Activated CD8-positive, alpha-beta memory T cell treated with anti-CD3 and anti-CD28 coated beads, Interleukin-2, amount 10 ng/mL, durations not matched to agents 7 days and 5 days (primary cell): ENCODE measurements at regions not wholly inside any gene's neighbourhood (a gene's known extent, or its start where the extent isn't known, plus 50 kb on each side); places are given as distances from the start of the nearest gene placed in this dataset.

Experiments used
- ATAC-seq: fragments of 150-1000 bp; cut with Tn5 transposase; one replicate; pipeline ENCODE4 v1.10.0; 2021; ENCODE audit warnings: moderate library complexity
- CTCF ChIA-PET: fragments of 350-600 bp; sonication (Branson Sonifier 250); formaldehyde crosslinking; loops from one replicate; lab custom pipeline; 2021; ENCODE audit warnings: antibody characterized with exemption; lab: Charles Lee
- DNase-seq: peaks from one replicate; pipeline ENCODE4 v3.0.0-alpha.2; 2020
- H3K27ac Mint-ChIP-seq: one replicate; pipeline ENCODE4 v1.8.0; 2021; ENCODE audit warnings: mild to moderate bottlenecking, mixed read lengths
- H3K27me3 Mint-ChIP-seq: one replicate; pipeline ENCODE4 v1.8.0; 2021; ENCODE audit warnings: mixed read lengths
- H3K36me3 Mint-ChIP-seq: one replicate; pipeline ENCODE4 v1.8.0; 2021; ENCODE audit warnings: mild to moderate bottlenecking, mixed read lengths
- H3K4me1 Mint-ChIP-seq: one replicate; pipeline ENCODE4 v1.8.0; 2021; ENCODE audit warnings: mixed read lengths
- H3K4me3 Mint-ChIP-seq: one replicate; pipeline ENCODE4 v1.8.0; 2021; ENCODE audit warnings: mild to moderate bottlenecking, moderate library complexity, mixed read lengths
- H3K9me3 Mint-ChIP-seq: one replicate; pipeline ENCODE4 v1.8.0; 2022; ENCODE audit warnings: low read depth, mixed read lengths

- no peaks in the 10 kb centered on the region for H3K4me1 Mint-ChIP-seq
- no peaks in the 10 kb centered on the region for H3K9me3 Mint-ChIP-seq
- no peaks in the 10 kb centered on the region for H3K27me3 Mint-ChIP-seq
- no peak overlapping the region for H3K27ac Mint-ChIP-seq
- CTCF ChIA-PET: no interaction called here
- no peak for DNase-seq
- no peaks in the 10 kb centered on the region for H3K36me3 Mint-ChIP-seq
- no peak for ATAC-seq
- no peak overlapping the region for H3K4me3 Mint-ChIP-seq
These were observed 201.8 kb upstream of the NDST4 start for GRCh38 chr4:115315182-115315581.

- no peak for ATAC-seq
- Mint-ChIP-seq H3K36me3 (no peaks in the 10 kb centered on the region), H3K27ac (no peak overlapping the region), H3K27me3 (no peaks in the 10 kb centered on the region), H3K9me3 (no peaks in the 10 kb centered on the region), H3K4me3 (no peak overlapping the region), H3K4me1 (no peaks in the 10 kb centered on the region)
- DNase-seq: no peak
- CTCF ChIA-PET: no interaction called here
These were observed 197.2 kb upstream of the NDST4 start for GRCh38 chr4:115310641-115311040.

DNA sequence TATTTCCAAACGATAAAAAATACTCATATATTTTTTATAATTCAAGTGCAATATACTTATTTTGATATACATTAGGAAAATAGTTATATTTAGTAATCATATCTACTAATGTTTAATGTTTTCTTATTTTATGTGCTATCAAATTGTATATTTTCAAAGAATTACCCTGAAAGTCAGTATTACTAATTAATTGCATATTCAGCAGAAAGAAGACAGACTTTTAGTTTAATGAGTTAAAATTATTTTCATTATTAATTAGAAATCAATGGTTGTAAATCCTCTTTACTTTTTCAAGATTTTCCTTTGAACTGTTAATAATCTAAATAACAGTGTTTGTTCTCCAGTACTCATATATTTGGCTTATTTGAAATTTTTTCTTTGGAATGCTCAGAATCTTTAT, 181.3 kb upstream of the NDST4 start:
- no peak overlapping the region for H3K4me3 Mint-ChIP-seq
- H3K27ac Mint-ChIP-seq: no peak overlapping the region
- H3K27me3 Mint-ChIP-seq: no peaks in the 10 kb centered on the region
- no peaks in the 10 kb centered on the region for H3K9me3 Mint-ChIP-seq
- CTCF ChIA-PET: no interaction called here
- no peaks in the 10 kb centered on the region for H3K36me3 Mint-ChIP-seq
- ATAC-seq: no peak
- DNase-seq: no peak
- H3K4me1 Mint-ChIP-seq: peaks cover 5% of the 10 kb centered on the region

GRCh38 chr4:115293093-115293462, 179.7 kb upstream of the NDST4 start:
- ATAC-seq (no peak), DNase-seq (no peak)
- Mint-ChIP-seq H3K4me3 (no peak overlapping the region), H3K27me3 (no peaks in the 10 kb centered on the region), H3K36me3 (no peaks in the 10 kb centered on the region), H3K9me3 (no peaks in the 10 kb centered on the region), H3K4me1 (peaks cover 5% of the 10 kb centered on the region), H3K27ac (no peak overlapping the region)
- CTCF ChIA-PET: no interaction called here

GRCh38 chr4:115292320-115293092, 179.1 kb upstream of the NDST4 start:
- Mint-ChIP-seq H3K9me3 (no peaks in the 10 kb centered on the region), H3K27me3 (peaks cover 2% of the 10 kb centered on the region), H3K4me1 (peaks cover 5% of the 10 kb centered on the region), H3K36me3 (no peaks in the 10 kb centered on the region), H3K4me3 (no peak overlapping the region), H3K27ac (no peak overlapping the region)
- CTCF ChIA-PET: no interaction called here
- ATAC-seq (no peak), DNase-seq (no peak)

DNA sequence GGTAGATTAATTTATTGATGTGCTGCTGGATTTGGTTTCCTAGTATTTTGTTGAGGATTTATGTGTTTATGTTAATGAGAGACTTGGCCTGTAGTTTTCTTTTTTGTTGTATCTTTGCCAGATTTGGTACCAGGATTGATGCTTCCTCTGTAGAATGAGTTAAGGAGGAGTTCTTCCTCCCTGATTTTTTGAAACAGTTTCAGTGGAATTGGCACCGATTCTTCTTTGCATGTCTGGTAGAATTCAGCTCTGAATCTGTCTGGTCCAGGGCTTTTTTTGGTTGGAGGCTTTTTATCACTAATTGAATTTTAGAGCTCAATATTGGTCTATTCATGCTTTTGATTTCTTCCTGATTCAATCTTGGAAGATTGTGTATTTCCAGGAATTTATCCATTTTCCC, 174.0 kb upstream of the NDST4 start:
- ATAC-seq (no peak), DNase-seq (no peak)
- Mint-ChIP-seq H3K9me3 (no peaks in the 10 kb centered on the region), H3K27me3 (peaks cover 4% of the 10 kb centered on the region), H3K36me3 (no peaks in the 10 kb centered on the region), H3K4me1 (peaks cover 3% of the 10 kb centered on the region), H3K27ac (no peak overlapping the region), H3K4me3 (no peak overlapping the region)
- CTCF ChIA-PET: no interaction called here

GRCh38 chr4:115279330-115279729, 165.9 kb upstream of the NDST4 start:
- Mint-ChIP-seq H3K36me3 (peaks cover 2% of the 10 kb centered on the region), H3K4me3 (no peak overlapping the region), H3K27ac (no peak overlapping the region), H3K27me3 (no peaks in the 10 kb centered on the region), H3K4me1 (peaks cover 7% of the 10 kb centered on the region), H3K9me3 (no peaks in the 10 kb centered on the region)
- ATAC-seq: no peak
- no peak for DNase-seq
- CTCF ChIA-PET: no interaction called here

DNA sequence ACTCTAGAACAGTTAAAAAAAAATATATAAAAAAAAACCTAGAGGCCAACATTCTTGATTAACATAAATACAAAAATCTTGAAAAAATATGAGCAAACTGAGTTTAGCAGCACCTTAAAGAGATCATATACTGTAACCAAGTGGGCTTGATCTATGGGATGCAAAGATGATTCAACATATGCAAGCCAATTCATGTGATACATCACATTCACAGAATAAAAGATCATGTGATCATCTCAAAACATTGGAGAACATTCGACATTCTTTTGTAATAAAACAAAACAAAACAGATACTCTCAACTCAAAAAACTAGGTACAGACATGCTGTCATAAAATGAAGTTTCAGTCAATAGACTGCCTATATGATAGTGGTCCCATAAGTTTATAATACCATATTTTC, 165.4 kb upstream of the NDST4 start:
- ATAC-seq (no peak), DNase-seq (no peak)
- Mint-ChIP-seq H3K27ac (no peak overlapping the region), H3K4me1 (peaks cover 9% of the 10 kb centered on the region), H3K9me3 (no peaks in the 10 kb centered on the region), H3K4me3 (no peak overlapping the region), H3K27me3 (no peaks in the 10 kb centered on the region), H3K36me3 (peaks cover 2% of the 10 kb centered on the region)
- CTCF ChIA-PET: no interaction called here

DNA sequence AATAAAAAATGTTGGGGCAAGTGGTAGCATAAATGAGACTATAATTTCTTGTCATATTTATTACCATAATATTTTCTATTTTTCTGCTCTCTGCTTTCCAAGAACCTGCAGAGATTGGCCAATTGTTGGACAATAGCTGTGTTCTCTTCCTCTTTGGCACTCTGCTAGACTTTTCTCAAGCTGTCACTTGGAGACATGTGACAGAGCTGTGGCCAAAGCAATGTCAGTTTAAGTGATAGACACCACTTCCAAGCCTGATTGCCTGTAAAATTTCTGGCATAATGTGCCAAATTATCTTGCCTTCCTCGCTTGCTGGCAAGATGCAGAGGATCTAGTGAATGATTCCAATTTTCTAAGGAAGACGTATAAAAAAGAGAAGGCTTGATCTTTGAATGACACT, 162.2 kb upstream of the NDST4 start:
- no peak for DNase-seq
- peaks cover 5% of the 10 kb centered on the region for H3K36me3 Mint-ChIP-seq
- no peak overlapping the region for H3K27ac Mint-ChIP-seq
- H3K9me3 Mint-ChIP-seq: no peaks in the 10 kb centered on the region
- no peak overlapping the region for H3K4me3 Mint-ChIP-seq
- no peak for ATAC-seq
- CTCF ChIA-PET: no interaction called here
- H3K4me1 Mint-ChIP-seq: peaks cover 24% of the 10 kb centered on the region
- H3K27me3 Mint-ChIP-seq: no peaks in the 10 kb centered on the region

GRCh38 chr4:115274545-115274944, 161.1 kb upstream of the NDST4 start:
- peak; percentile 75 for ATAC-seq
- Mint-ChIP-seq H3K36me3 (peaks cover 5% of the 10 kb centered on the region), H3K9me3 (no peaks in the 10 kb centered on the region), H3K4me1 (peaks cover 24% of the 10 kb centered on the region), H3K4me3 (no peak overlapping the region), H3K27ac (no peak overlapping the region), H3K27me3 (no peaks in the 10 kb centered on the region)
- CTCF ChIA-PET: no interaction called here
- no peak for DNase-seq

DNA sequence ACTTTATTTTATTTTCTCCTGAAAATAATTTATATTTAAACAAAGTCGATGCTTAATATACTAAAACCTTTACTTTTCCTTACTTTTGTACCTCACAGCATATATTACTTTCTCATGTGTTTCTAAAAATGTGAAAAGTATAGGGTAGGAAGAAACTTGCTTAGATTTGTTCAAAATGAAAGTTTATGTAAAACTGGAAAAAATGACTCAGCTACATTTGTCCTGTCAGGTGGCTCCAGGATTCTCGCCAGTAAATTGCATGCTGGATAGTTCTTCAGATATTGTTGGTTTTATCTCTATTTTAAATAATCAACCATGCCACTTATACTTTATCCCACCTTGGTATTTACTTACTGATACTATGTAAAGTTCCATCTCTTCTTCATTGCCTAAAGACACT, 159.2 kb upstream of the NDST4 start:
- ATAC-seq (no peak), DNase-seq (no peak)
- Mint-ChIP-seq H3K27me3 (no peaks in the 10 kb centered on the region), H3K9me3 (no peaks in the 10 kb centered on the region), H3K4me3 (no peak overlapping the region), H3K36me3 (peaks cover 5% of the 10 kb centered on the region), H3K27ac (peak overlapping the region; percentile 36), H3K4me1 (peaks cover 23% of the 10 kb centered on the region)
- CTCF ChIA-PET: no interaction called here

GRCh38 chr4:115272185-115272584, 158.8 kb upstream of the NDST4 start:
- CTCF ChIA-PET: no interaction called here
- H3K27ac Mint-ChIP-seq: no peak overlapping the region
- H3K4me1 Mint-ChIP-seq: peaks cover 23% of the 10 kb centered on the region
- H3K27me3 Mint-ChIP-seq: no peaks in the 10 kb centered on the region
- DNase-seq (no peak), ATAC-seq (peak; percentile 68)
- no peaks in the 10 kb centered on the region for H3K9me3 Mint-ChIP-seq
- H3K36me3 Mint-ChIP-seq: peaks cover 5% of the 10 kb centered on the region
- no peak overlapping the region for H3K4me3 Mint-ChIP-seq

DNA sequence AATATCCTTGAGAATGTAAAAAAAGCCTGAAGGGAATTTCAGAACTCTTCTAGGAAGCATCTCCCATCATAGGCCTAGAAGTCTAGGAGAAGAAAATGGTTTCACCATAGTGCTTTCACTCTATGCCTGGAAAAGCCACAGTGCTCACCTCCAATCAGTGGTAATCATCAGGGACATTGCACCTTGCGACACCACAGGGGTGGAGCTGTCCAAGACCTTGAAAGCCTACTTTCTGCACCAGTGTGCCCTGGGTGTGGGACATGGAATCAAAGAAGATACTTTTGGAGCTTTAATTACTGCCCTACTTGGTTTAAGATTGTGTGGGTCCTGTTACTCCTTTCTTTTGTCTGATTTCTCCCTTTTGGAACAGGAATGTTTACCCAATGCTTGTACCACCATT, 146.8 kb upstream of the NDST4 start:
- H3K27ac Mint-ChIP-seq: no peak overlapping the region
- H3K9me3 Mint-ChIP-seq: no peaks in the 10 kb centered on the region
- ATAC-seq (no peak), DNase-seq (no peak)
- no peak overlapping the region for H3K4me3 Mint-ChIP-seq
- no peaks in the 10 kb centered on the region for H3K4me1 Mint-ChIP-seq
- no peaks in the 10 kb centered on the region for H3K27me3 Mint-ChIP-seq
- CTCF ChIA-PET: no interaction called here
- H3K36me3 Mint-ChIP-seq: no peaks in the 10 kb centered on the region

GRCh38 chr4:115259642-115260041, 146.2 kb upstream of the NDST4 start:
- ATAC-seq (no peak), DNase-seq (no peak)
- Mint-ChIP-seq H3K36me3 (no peaks in the 10 kb centered on the region), H3K27ac (no peak overlapping the region), H3K4me3 (no peak overlapping the region), H3K4me1 (no peaks in the 10 kb centered on the region), H3K9me3 (no peaks in the 10 kb centered on the region), H3K27me3 (no peaks in the 10 kb centered on the region)
- CTCF ChIA-PET: no interaction called here

GRCh38 chr4:115249808-115250207, 136.4 kb upstream of the NDST4 start:
- H3K27me3 Mint-ChIP-seq: peaks cover 3% of the 10 kb centered on the region
- no peaks in the 10 kb centered on the region for H3K9me3 Mint-ChIP-seq
- H3K4me3 Mint-ChIP-seq: no peak overlapping the region
- ATAC-seq: no peak
- H3K4me1 Mint-ChIP-seq: no peaks in the 10 kb centered on the region
- H3K36me3 Mint-ChIP-seq: no peaks in the 10 kb centered on the region
- no peak for DNase-seq
- no peak overlapping the region for H3K27ac Mint-ChIP-seq
- CTCF ChIA-PET: no interaction called here
